ENCODE measurements at regions not wholly inside any gene's neighbourhood (a gene's known extent, or its start where the extent isn't known, plus 50 kb on each side); places are given as distances from the start of the nearest gene placed in this dataset.
"Not testable (repeated sequence)": the region's sequence is repeated elsewhere in the genome, so short reads cannot be mapped to it uniquely, and the experiment has no call there.

GRCh38 chr7:131152766-131153165 lies 174.9 kb upstream of the MKLN1 start:
- peak; percentile 49 for DNase-seq

GRCh38 chr7:131154380-131154779 lies 173.3 kb upstream of the MKLN1 start:
- no peak for DNase-seq

GRCh38 chr7:131157530-131158243 lies 170.0 kb upstream of the MKLN1 start:
- DNase-seq: peak; percentile 18

- DNase-seq: not testable (repeated sequence)
Measured at GRCh38 chr7:131158244-131158636, 169.4 kb upstream of the MKLN1 start.

GRCh38 chr7:131159961-131160361 lies 167.7 kb upstream of the MKLN1 start:
- peak; percentile 85 for DNase-seq

GRCh38 chr7:131161103-131161502 lies 166.6 kb upstream of the MKLN1 start:
- DNase-seq: peak; percentile 62

GRCh38 chr7:131164025-131164925 lies 163.4 kb upstream of the MKLN1 start:
- DNase-seq: peak; percentile 96

- DNase-seq: peak; percentile 97
Measured at GRCh38 chr7:131166066-131166465, 161.6 kb upstream of the MKLN1 start.

- DNase-seq: peak; percentile 57
Measured at GRCh38 chr7:131170440-131171271, 157.0 kb upstream of the MKLN1 start.

GRCh38 chr7:131173145-131173890 lies 154.4 kb upstream of the MKLN1 start:
- peak; percentile 64 for DNase-seq

- no peak for DNase-seq
Measured at GRCh38 chr7:131174391-131174790, 153.3 kb upstream of the MKLN1 start.

GRCh38 chr7:131174855-131175254 lies 152.8 kb upstream of the MKLN1 start:
- no peak for DNase-seq

- DNase-seq: no peak
Measured at GRCh38 chr7:131182446-131183058, 145.1 kb upstream of the MKLN1 start.

- no peak for DNase-seq
Measured at GRCh38 chr7:131183072-131183471, 144.6 kb upstream of the MKLN1 start.

GRCh38 chr7:131183611-131184119 lies 144.0 kb upstream of the MKLN1 start:
- DNase-seq: no peak

- no peak for DNase-seq
Measured at GRCh38 chr7:131186816-131187215, 140.9 kb upstream of the MKLN1 start.

GRCh38 chr7:131188367-131189339 lies 139.0 kb upstream of the MKLN1 start:
- DNase-seq: peak; percentile 99

GRCh38 chr7:131189488-131189887 lies 138.2 kb upstream of the MKLN1 start:
- no peak for DNase-seq

- no peak for DNase-seq
Measured at GRCh38 chr7:131190146-131190545, 137.5 kb upstream of the MKLN1 start.

GRCh38 chr7:131190581-131190980 lies 137.1 kb upstream of the MKLN1 start:
- DNase-seq: no peak

Measured in fibroblast of skin of right biceps (primary cell).